ENCODE measurements at regions not wholly inside any gene's neighbourhood (a gene's known extent, or its start where the extent isn't known, plus 50 kb on each side); places are given as distances from the start of the nearest gene placed in this dataset.
A peak's percentile ranks its signal among the peaks of the same experiment; 100 is the strongest.
"Not testable (repeated sequence)": the region's sequence is repeated elsewhere in the genome, so short reads cannot be mapped to it uniquely, and the experiment has no call there.

DNA sequence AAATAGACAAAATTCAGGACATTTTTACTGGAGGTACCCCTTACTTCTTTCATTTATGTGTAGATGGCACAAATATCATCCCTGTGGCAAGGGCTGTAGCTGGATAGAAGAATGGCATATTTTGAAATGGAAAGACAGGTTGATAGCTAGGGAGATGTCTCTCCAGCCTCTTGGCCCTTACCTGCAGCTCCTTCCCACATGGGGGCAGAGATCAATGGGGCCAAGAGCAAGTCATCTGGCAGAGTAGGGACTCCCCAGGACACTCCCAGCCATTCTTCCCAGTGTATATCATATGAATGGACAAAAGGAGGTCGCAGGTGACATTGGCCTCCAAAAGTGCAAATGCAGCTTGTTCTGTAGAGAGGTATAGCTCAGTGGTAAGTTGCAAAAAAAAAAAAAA lies 192.2 kb upstream of the ATP5MC3 start:
- intact Hi-C loops (cut with DNase I): loop anchor here (5.0 kb wide), 1 partner anchor 314 kb away; no protein-coding TSS in a partner anchor
- no peak for DNase-seq

DNA sequence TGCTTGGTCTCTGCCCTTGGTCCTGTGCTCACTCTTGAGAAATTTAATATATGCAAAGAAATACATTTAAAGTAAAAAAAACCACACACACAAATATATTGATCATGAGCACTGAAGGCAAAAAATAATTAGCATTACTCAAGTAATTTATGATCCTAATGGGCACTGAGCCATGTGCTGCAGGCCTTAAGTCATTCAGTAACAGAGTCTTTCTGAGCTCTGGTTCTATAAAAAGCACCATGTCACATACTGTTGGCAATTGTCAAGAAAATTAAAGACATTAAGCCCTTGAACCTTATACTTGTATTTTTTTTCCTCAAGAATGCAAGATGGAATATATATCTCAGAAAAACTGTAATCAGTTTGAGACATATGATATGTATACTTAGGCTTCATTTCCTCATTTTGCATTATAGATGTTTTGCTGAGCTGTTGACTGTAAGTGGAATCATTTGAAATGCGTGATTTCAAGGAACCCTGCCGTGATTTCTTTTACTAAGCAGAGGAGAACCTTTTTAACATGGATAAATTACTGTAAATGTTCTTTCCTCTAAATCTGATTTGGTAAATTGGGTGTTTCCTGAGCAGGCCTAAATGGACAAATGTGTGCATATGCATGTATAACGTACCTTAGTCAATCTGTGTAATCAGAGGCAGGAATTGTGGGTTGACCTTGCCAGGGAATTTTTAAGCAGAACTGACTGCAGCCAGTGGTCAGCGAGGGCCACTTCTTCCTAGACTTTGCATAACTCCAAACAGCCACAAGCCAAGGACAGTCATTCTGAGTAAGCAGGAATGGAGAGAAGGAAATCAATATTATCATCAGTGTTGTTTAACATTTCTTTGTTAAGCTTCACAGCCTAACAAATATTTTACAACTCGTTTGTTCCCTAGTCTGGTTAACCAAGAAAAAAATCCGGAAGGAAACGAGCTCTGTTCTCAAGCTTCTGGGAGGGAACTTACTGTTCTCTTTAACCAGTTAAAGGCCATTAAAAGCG lies 191.5 kb upstream of the ATP5MC3 start:
- DNase-seq: no peak
- intact Hi-C loops (cut with DNase I): loop anchor here (5.0 kb wide), 1 partner anchor 314 kb away; no protein-coding TSS in a partner anchor

DNA sequence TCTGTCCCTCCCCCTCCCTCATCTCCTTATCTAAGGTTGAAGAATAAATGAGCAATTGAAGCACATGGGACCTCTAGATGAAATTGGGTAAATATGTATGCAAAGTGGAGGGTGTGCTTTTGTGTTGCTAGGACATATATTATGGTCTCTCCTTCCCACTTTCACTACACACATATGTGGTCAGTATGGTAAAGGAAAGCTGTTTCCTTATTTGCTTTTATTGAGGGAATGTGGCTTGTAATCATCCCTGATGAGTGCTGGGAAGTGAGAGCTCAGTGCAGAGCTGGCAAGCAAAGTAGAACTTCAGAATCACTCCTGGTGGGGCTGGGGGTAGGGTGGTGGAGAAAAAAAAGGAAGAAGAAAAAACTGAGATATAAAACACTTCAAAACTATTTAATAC lies 189.9 kb upstream of the ATP5MC3 start:
- intact Hi-C loops (cut with DNase I): loop anchor here (5.0 kb wide), 1 partner anchor 316 kb away; no protein-coding TSS in a partner anchor
- no peak for DNase-seq

DNA sequence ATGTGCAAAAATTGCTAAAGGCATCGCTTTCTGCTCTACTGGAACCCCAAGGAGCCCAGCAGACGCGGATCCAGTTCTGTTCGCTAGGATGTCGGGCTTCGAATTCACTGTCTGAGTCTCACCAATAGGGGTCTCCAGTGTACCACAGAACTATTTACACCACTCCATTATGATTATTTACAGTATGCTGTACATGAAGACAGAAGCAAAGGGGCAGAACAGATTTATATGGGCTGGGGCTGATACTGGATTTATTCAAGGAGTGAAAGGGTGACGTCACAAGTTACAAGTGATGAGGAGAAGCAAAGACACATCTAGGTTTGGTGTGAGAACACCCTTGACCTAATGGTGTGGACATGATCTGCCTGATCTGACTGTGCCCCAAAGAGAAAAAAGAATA lies 185.3 kb upstream of the ATP5MC3 start:
- peak in 3 of 10 donors; percentile 9 to 68 (median 9) for DNase-seq
- intact Hi-C loops (cut with DNase I): loop anchor here (5.0 kb wide), 1 partner anchor 720 kb away; no protein-coding TSS in a partner anchor

DNA sequence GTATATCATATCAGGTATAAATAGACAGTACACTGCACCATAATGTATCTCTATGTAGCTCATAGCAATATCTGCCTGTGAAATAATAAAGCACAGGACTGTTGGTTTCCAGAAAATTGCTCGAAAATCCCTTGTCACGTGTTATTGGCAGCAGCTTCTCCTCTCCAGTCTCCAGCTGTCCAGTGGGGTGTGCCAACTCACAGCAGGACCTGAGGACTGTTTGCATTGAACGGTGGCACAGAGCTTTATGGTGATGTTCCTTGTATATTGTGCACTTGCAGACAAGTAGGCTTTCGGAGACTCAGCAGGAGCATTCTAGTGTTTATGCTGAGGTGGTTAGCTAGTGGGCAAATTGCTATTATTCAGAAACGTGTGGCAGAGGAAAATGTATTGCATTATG lies 182.2 kb upstream of the ATP5MC3 start:
- intact Hi-C loops (cut with DNase I): no loop called here
- no peak for DNase-seq

DNA sequence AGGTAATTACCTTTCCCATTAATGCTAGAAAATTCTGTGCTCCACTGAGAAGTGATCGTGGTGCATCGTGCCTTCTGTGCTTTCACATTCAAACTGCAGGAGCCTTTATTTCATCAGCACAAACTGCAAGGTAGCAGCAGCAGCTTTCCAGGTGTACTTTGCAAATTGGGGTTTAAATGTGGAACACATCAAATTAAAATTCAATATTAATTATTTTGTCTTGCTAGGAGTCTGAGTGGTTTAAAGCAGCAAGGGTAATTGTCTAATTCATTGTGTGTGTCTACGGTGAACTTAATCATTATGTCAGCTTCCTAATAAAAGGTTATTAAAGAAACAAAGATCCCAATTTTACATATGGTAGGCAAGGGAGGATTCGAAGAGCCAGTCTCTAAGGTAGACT lies 180.8 kb upstream of the ATP5MC3 start:
- no peak for DNase-seq
- intact Hi-C loops (cut with DNase I): no loop called here

DNA sequence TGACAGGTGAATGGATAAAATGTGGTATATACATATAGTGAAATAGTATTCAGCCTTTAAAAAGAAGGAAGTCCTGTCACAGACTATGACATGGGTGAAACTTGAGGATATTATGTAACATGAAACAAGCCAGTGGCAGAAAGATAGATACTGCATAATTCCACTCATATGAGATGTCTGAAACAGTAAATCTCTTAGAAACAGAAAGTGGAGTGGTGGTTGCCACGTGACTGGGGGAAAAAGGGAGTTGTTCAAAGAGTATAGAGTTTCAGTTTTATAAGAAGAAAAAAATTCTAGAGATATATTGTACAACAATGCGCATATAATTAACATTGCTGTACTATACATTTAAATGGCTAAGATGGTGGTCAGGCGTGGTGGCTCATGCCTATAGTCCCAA lies 178.2 kb upstream of the ATP5MC3 start:
- no peak for DNase-seq
- intact Hi-C loops (cut with DNase I): no loop called here

DNA sequence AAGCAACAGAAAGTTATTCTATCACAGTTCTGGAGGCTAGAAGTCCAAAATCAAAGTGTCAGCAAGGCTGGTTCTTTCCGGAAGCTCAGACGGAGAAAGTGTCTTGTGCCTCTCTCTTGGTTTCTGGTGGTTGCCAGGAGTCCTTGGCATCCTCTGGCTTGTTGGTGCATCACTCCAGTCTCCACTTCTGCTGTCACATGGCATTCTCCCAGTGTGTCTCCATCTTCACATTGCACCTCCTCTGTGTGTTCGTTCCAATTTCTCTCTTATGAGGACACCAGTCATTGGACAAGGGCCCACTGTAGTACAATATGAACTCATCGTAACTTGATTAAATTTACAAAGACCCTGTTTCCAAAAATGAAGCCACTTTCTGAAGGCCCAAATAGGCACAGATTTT lies 175.4 kb upstream of the ATP5MC3 start:
- intact Hi-C loops (cut with DNase I): no loop called here

DNA sequence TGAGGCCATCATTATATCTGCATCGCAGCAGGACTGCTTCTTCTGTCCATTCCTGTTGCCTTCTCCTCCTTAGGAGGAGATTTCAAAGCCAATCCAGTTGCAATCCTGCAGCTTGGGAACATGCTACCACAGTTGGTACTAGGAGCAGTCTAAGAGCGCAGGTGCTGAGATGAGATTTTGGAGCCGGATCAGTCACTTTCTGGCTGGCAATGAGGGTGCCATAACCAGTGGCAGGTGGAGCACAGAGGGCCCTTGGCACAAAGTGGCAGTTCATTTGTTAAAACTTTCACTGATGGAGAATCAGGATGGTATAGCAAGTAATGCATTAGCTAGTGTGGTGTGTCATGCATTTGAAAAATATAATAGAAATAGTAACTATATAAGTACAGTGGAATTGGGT lies 173.7 kb upstream of the ATP5MC3 start:
- intact Hi-C loops (cut with DNase I): no loop called here
- DNase-seq: no peak

More for the DNA sequence above, 175.4 kb upstream of the ATP5MC3 start:
- DNase-seq: no peak

DNA sequence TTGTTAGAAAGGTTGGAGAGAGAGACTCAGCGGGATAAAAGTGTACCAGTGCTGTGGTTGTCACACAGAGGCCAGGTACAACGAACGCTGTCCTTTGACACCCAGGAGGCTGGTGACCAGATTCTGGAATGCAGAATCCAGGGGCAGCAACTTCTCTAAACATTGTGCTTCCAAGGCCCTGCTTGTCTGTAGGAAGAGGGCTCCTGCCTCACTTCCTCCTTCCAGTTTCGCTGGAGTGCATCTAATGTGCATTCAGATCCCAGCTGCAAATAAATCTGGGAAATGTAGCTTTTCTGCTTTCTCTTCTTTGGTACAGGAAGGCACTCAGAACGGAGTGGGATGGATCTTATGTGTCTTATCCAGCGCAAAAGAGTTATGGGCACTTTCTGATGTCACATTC lies 171.8 kb upstream of the ATP5MC3 start:
- DNase-seq: no peak

DNA sequence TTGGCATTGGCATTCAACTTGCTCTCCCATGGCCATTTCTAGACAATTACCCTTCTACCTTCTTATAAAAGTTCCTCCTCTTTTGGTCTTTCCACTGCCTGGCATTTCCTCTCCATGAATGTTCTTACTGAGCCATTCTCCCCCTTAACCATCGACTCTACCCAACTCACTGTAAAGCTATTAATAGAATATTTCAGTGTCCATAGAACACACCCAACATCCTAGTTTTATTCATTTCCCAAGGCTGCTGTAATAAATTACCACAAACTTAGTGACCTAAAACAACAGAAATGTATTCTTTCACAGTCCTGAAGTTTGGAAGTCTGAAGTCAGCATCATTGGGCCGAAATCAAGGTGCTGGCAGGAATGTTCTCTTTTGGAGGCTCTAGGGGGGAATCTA lies 170.0 kb upstream of the ATP5MC3 start:
- DNase-seq: no peak
- intact Hi-C loops (cut with DNase I): no loop called here

More for the DNA sequence above, 171.8 kb upstream of the ATP5MC3 start:
- intact Hi-C loops (cut with DNase I): no loop called here

DNA sequence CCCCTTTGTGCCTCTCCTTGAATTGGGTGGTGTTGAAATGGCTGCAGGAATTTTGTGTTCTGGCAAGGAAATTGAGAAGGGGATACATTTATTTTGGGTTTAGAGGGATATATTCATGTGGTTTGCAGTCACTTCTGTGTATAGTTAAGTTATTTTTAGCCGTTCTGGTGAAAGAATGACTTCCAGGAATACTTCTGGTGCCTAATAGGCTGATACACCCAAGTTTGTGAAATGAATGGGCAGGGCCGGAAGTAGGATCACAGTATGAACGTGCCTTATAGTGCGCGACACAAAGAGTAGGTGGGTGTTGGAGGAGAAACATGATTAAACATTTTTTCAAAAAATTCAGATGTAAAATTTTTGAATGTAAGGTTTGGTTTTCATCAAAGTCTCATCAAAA lies 168.6 kb upstream of the ATP5MC3 start:
- intact Hi-C loops (cut with DNase I): no loop called here
- no peak for DNase-seq

DNA sequence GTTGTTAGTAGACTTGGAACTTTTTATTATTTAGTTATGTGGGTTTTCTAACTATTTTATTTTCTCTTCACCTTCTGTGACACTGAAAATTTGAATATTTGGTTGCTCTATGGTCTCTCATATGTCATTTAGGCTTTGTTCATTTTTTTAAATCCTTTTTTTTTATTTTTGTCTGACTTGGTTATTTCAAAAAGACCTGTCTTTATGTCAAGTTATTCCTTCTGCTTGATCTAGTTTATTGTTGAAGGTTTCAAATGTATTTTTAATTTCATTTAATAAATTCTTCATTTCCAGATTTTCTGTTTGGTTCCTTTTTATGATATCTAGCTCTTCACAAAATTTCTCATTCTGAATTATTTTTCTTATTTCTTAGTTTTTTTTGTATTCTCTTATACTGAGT lies 160.6 kb upstream of the ATP5MC3 start:
- DNase-seq: no peak
- intact Hi-C loops (cut with DNase I): no loop called here

DNA sequence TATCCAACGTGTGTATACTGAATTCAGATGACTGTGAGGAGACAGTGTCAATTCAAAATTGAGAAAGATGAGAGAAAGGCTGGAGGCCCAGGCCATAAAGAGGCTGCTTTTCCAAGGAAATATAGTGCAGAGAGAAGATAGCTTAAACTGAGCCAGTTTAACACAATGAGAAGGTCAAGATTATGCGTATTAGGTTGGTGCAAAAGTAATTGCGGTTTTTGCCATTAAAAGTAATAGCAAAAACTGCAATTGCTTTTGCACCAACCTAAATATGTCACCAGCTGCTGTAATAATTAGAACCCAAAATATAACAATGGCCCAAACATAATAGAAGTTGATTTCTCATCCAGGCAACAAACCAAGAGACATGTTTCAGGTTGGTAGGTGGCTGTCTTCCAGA lies 148.7 kb upstream of the ATP5MC3 start:
- DNase-seq: no peak
- intact Hi-C loops (cut with DNase I): no loop called here

DNA sequence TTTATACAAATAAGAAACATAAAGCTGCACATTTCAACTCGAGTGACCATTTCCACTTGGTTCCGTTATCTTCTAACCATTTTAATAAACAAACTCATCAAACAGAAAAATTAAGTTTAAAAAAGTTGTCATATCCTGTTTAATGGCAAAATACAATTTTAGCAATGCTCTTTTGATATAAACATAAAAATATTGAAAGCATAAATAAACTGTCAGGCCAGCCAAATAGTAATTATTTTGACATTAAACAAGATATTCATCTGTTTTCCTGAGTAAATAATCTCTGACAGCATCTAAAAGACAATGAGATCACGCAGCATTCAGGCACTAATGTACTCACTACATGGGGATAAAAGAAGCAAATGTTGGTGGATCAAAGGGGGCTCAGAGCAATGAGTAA lies 145.3 kb upstream of the ATP5MC3 start:
- DNase-seq: no peak
- intact Hi-C loops (cut with DNase I): no loop called here

DNA sequence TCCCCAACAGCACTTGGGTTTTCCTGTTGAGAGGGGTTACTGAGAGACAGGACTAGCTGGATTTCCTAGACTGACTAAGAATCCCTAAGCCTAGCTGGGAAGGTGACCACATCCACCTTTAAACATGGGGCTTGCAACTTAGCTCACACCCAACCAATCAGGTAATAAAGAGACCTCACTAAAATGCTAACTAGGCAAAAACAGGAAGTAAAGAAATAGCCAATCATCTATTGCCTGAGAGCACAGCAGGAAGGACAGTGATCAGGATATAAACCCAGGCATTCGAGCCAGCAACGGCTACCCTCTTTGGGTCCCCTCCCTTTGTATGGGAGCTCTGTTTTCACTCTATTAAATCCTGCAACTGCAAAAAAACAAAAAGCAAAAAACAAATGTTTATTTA lies 144.7 kb upstream of the ATP5MC3 start:
- intact Hi-C loops (cut with DNase I); DNase-seq: not testable (repeated sequence)

DNA sequence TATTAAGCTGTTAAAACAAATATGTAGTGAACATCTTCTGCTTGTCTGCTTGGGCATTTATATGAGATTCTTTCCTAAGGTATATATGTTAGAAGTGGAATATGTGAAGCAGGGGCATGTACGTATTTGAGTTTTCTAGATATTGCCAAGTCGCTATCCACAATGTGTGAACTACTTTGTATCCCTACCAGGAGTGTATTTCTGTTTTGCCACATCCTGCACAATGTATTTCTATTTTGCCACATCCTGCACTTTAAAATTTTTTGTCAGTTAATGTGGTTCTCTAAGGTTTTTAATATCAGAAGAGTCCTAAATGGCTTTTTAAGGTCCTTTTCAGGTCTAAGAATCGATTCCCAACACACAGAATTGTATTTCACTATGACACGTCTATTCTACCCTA lies 141.7 kb upstream of the ATP5MC3 start:
- DNase-seq: no peak
- intact Hi-C loops (cut with DNase I): no loop called here

DNA sequence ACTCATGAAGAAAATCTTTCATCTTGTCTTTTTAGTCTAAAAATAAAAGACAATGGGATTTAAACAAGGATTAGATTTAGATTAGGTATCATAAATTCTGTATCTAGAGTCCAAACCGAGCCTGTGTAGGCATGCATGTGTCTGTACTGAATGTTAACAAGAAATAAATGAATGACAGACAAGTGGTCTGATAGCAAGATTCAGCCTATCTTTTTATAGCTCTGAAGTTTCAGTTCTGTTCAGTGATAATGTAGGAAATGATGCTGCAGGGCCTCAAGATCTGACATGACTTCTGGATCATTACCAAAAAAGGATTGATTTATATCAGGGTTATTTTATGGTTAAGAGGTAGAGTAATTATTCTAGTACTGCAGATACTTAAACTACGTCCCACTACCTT lies 137.0 kb upstream of the ATP5MC3 start:
- intact Hi-C loops (cut with DNase I): no loop called here
- no peak for DNase-seq

DNA sequence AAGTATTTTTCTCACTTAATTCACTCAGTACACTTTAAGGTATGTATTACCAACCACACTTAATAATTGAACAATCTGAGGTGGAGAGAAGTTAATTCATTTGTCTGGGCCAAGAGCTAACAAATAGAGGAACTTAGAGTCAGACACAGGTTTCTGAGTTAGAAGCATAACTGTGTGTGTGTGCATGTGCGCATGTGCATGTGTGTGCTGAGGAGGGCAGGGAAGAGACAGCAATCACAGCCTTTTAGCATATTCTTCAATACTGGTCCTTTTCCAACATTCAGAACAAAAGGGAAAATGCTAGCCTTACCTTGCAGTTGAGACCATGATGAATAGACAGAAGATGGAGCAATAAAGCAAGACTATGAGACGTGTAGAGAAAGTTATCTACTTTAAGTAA lies 136.2 kb upstream of the ATP5MC3 start:
- no peak for DNase-seq
- intact Hi-C loops (cut with DNase I): no loop called here

DNA sequence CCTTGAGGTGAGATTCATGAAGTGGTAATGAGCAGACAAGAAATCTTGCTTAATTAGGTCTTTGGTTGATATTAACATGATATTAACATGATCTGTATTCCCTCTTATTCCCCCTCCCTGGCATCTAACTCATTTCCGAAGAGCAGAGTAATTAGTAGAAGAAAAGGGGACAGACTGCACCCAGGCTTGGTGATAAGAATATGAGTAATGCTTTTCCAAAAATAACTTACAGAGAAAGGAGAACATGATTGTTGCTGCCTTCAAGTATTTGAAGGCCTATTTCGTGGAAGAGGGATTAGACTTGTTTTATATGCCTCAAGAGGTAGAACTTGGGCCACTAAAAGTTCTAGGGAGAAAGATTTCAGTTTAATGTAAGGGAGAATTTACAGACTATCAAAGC lies 130.6 kb upstream of the ATP5MC3 start:
- intact Hi-C loops (cut with DNase I): no loop called here
- no peak for DNase-seq

DNA sequence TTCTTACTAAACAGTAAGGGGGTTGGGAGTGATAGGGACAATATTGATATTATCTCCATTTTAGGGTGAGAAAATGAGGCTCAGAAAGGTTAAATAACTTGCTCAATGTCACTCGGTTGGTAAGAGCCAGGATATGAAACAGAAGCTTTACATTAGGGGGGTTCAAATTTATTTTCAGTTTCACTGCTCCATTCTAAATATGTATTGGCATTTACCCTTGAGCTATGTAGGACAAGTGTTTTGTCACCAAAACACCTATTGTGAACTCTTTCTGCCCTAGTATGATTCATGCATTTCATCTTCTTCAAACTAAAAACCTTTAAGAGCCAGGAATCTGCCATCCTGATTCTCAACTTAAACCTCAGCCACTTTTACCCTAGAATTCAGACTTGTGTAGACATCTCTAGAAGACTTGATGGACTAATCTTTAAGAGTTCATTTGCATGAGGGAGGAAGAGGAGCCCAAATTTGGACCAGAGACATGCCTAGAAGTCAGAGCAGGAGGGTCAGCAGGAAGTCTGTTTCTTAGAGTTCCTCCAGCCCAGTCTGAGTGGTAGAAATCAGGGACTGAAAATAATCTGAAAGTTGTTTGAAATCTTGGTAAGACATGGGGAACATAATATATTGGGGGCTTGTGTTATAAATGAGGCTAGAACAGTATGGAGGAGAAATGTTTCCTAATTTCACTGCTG lies 129.4 kb upstream of the ATP5MC3 start:
- intact Hi-C loops (cut with DNase I): no loop called here
- no peak for DNase-seq

DNA sequence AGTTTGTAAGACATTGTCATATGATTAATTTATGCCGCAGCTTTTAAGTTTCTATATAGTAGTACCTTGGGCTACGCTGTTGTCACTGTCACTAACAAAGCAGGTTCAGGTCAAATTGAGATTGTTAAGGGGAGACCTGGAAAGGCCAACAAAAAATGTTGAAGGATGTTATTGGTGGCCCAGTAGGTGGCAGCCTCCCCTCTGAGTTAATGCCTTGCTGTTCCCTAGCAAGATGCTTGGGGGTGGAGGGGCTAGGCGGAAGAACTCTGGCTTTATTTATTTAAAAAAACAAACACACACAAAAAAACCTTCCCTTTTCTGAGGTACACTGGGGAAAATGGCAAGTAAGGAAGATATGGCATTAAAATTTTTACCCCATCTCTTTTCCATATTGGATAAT lies 128.3 kb upstream of the ATP5MC3 start:
- intact Hi-C loops (cut with DNase I): no loop called here
- DNase-seq: peak in 3 of 10 donors; percentile 11 to 14 (median 14)

Measured in posterior cingulate gyrus (tissue), 11 donors.